ENCODE measurements at regions not wholly inside any gene's neighbourhood (a gene's known extent, or its start where the extent isn't known, plus 50 kb on each side); places are given as distances from the start of the nearest gene placed in this dataset.

DNA sequence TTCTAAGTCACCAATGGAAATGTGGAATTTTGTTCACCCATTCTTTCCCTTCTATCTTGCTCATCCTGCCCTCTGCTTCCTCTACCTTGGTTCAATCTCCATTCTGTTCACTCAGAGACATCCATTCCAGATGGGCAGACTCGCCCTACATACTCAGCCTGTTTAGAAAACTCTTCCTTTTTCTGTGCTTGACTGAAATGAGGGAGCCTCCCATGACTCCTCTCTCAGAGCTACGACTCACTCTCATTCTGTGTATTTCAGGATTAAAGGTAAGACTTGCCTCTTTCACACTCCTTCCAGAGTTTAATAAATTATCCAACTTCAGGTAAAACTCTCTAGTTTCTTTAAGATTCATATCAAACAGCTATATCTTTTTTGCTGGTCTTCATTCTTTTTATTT, 182.8 kb downstream of the HS3ST3A1 start (continued):
- no peak for TF ChIP-seq TEAD4 (IDR thresholded peaks at IDR 0.05; ENCODE audit: low read depth, low read length)
- no peak for TF ChIP-seq JUND (IDR thresholded peaks at IDR 0.05; ENCODE audit: low read length)
- no peak for TF ChIP-seq SP4 (IDR thresholded peaks at IDR 0.05; ENCODE audit: low read length)
- no peak for TF ChIP-seq ASH2L (IDR thresholded peaks at IDR 0.05; ENCODE audit: low read length)
- TF ChIP-seq SIRT6 (IDR thresholded peaks at IDR 0.05; ENCODE audit: low read length), result no peak
